Vagina (tissue), 2 donors: ENCODE measurements at regions not wholly inside any gene's neighbourhood (a gene's known extent, or its start where the extent isn't known, plus 50 kb on each side); places are given as distances from the start of the nearest gene placed in this dataset.

ENCODE experiments used
- DNase-seq, 2 donors: peaks; one replicate each; pipeline ENCODE4 v3.0.0-alpha.2; 2017; ENCODE audit errors: extremely low spot score in 2 of 2
- H3K27ac ChIP-seq: fragments of 200-600 bp; sonication (generic); one replicate; pipeline ENCODE4 v1.5.1; 2019
- H3K27me3 ChIP-seq: fragments of 200-600 bp; sonication (generic); one replicate; pipeline ENCODE4 v1.5.1; 2019
- H3K36me3 ChIP-seq, 2 donors: fragments of 200-600 bp; sonication (generic); one replicate each; pipeline ENCODE4 v1.5.1; 2017 to 2019
- H3K4me1 ChIP-seq: fragments of 200-600 bp; sonication (generic); one replicate; pipeline ENCODE4 v1.5.1; 2019
- H3K4me3 ChIP-seq, 2 donors: fragments of 200-600 bp; sonication (generic); 1 replicate in 1 of 2; 2 replicates in 1 of 2; pipeline ENCODE4 v1.5.1; 2016 to 2019
- H3K9me3 ChIP-seq: fragments of 200-600 bp; sonication (generic); one replicate; pipeline ENCODE4 v1.5.1; 2019
- CTCF ChIP-seq, 3 experiments: fragments of 450-650 bp in 2 of 3; fragments of 200-600 bp in 1 of 3; sonication (generic) in 1 of 3; IDR thresholded peaks; one replicate each; pipeline ENCODE4 v1.5.1; 2017 to 2019; ENCODE audit warnings: antibody characterized with exemption in 3 of 3, mild to moderate bottlenecking in 2 of 3, moderate library complexity in 2 of 3
- POLR2A ChIP-seq, 2 donors: fragments of 450-650 bp; IDR thresholded peaks; one replicate each; pipeline ENCODE4 v1.6.1; 2017; ENCODE audit warnings: antibody characterized with exemption in 2 of 2, mild to moderate bottlenecking in 2 of 2, moderate library complexity in 2 of 2
- POLR2AphosphoS5 ChIP-seq, 2 donors: sonication (generic); formaldehyde crosslinking; IDR thresholded peaks; one replicate each; pipeline ENCODE4 v1.9.0; 2017; ENCODE audit warnings: antibody characterized with exemption in 2 of 2, mild to moderate bottlenecking in 2 of 2, low read depth in 1 of 2; ENCODE audit not compliant: insufficient read depth in 1 of 2
- intact Hi-C: fragments of 100-400 bp; cut with DNase I; formaldehyde crosslinking; loops from one replicate; pipeline ENCODE4 v1.15.1; 2023

- Histone ChIP-seq H3K27me3 (no peaks in the 10 kb centered on the region), H3K9me3 (no peaks in the 10 kb centered on the region), H3K36me3 (no peaks in the 10 kb centered on the region), H3K27ac (no peak overlapping the region), H3K4me1 (no peaks in the 10 kb centered on the region), H3K4me3 (no peak overlapping the region)
- intact Hi-C loops = no loop called here
- DNase-seq = peak in 1 of 2 donors; percentile 70
- TF ChIP-seq CTCF (IDR thresholded peaks at IDR 0.05) (no peak), POLR2AphosphoS5 (IDR thresholded peaks at IDR 0.05; ENCODE audit: insufficient read depth in 1 of 2, low read depth in 1 of 2) (no peak), POLR2A (IDR thresholded peaks at IDR 0.05) (no peak)
These were observed 131.1 kb upstream of the MYLIP start for GRCh38 chr6:15997586-15998388.

GRCh38 chr6:15996030-15996429 lies 132.9 kb upstream of the MYLIP start:
- intact Hi-C loops = no loop called here
- Histone ChIP-seq H3K9me3 (no peaks in the 10 kb centered on the region), H3K27me3 (no peaks in the 10 kb centered on the region), H3K36me3 (no peaks in the 10 kb centered on the region), H3K4me3 (no peak overlapping the region), H3K4me1 (no peaks in the 10 kb centered on the region), H3K27ac (no peak overlapping the region)
- TF ChIP-seq CTCF (IDR thresholded peaks at IDR 0.05) (no peak), POLR2A (IDR thresholded peaks at IDR 0.05) (no peak), POLR2AphosphoS5 (IDR thresholded peaks at IDR 0.05; ENCODE audit: insufficient read depth in 1 of 2, low read depth in 1 of 2) (no peak)
- peak in 1 of 2 donors; percentile 16 for DNase-seq

GRCh38 chr6:15995493-15995892 lies 133.4 kb upstream of the MYLIP start:
- Histone ChIP-seq H3K9me3 (no peaks in the 10 kb centered on the region), H3K4me1 (no peaks in the 10 kb centered on the region), H3K4me3 (no peak overlapping the region), H3K27me3 (no peaks in the 10 kb centered on the region), H3K36me3 (no peaks in the 10 kb centered on the region), H3K27ac (no peak overlapping the region)
- TF ChIP-seq POLR2A (IDR thresholded peaks at IDR 0.05) = no peak
- TF ChIP-seq POLR2AphosphoS5 (IDR thresholded peaks at IDR 0.05; ENCODE audit: insufficient read depth in 1 of 2, low read depth in 1 of 2) = no peak
- no peak for TF ChIP-seq CTCF (IDR thresholded peaks at IDR 0.05)
- no peak for DNase-seq
- intact Hi-C loops = no loop called here

GRCh38 chr6:15994814-15995459 lies 133.9 kb upstream of the MYLIP start:
- no peaks in the 10 kb centered on the region for H3K36me3 ChIP-seq
- DNase-seq = peak in 1 of 2 donors; percentile 70
- H3K4me1 ChIP-seq = no peaks in the 10 kb centered on the region
- no peak overlapping the region for H3K27ac ChIP-seq
- H3K4me3 ChIP-seq = no peak overlapping the region
- no peaks in the 10 kb centered on the region for H3K9me3 ChIP-seq
- no peaks in the 10 kb centered on the region for H3K27me3 ChIP-seq
- TF ChIP-seq POLR2A (IDR thresholded peaks at IDR 0.05) = no peak
- intact Hi-C loops = no loop called here

GRCh38 chr6:15993716-15994228 lies 135.1 kb upstream of the MYLIP start:
- Histone ChIP-seq H3K27ac (no peak overlapping the region), H3K36me3 (no peaks in the 10 kb centered on the region), H3K27me3 (no peaks in the 10 kb centered on the region), H3K9me3 (no peaks in the 10 kb centered on the region), H3K4me1 (no peaks in the 10 kb centered on the region), H3K4me3 (no peak overlapping the region)
- no peak for TF ChIP-seq CTCF (IDR thresholded peaks at IDR 0.05)
- TF ChIP-seq POLR2A (IDR thresholded peaks at IDR 0.05) = no peak
- no peak for TF ChIP-seq POLR2AphosphoS5 (IDR thresholded peaks at IDR 0.05; ENCODE audit: insufficient read depth in 1 of 2, low read depth in 1 of 2)
- DNase-seq = peak in 1 of 2 donors; percentile 20
- intact Hi-C loops = no loop called here
